MM.1S (cell line): ENCODE measurements at regions not wholly inside any gene's neighbourhood (a gene's known extent, or its start where the extent isn't known, plus 50 kb on each side); places are given as distances from the start of the nearest gene placed in this dataset.

ENCODE experiments used
- DNase-seq: peaks from one replicate; pipeline ENCODE4 v3.0.0-alpha.2; 2015
- H2AFZ ChIP-seq: fragments of 300-600 bp; sonication (generic); 2 replicates; pipeline ENCODE4 v1.6.0; 2016; ENCODE audit warnings: antibody characterized with exemption, low read length
- H3F3A ChIP-seq: fragments of 300-600 bp; sonication (generic); 2 replicates; pipeline ENCODE4 v1.6.1; 2016; ENCODE audit warnings: mild to moderate bottlenecking, antibody characterized with exemption, low read length, moderate library complexity, mixed read lengths; ENCODE audit not compliant: insufficient read depth
- H3K27ac ChIP-seq: fragments of 300-600 bp; sonication (generic); 2 replicates; pipeline ENCODE4 v1.5.1; 2016; ENCODE audit warnings: mild to moderate bottlenecking, low read length
- H3K27me3 ChIP-seq: fragments of 300-600 bp; sonication (generic); replicated peaks from 2 replicates; pipeline ENCODE4 v1.6.0; 2016; ENCODE audit warnings: low read length; ENCODE audit not compliant: insufficient read depth
- H3K36me3 ChIP-seq: fragments of 300-600 bp; sonication (generic); replicated peaks from 2 replicates; pipeline ENCODE4 v1.6.1; 2016; ENCODE audit warnings: mild to moderate bottlenecking, low read length, mixed read lengths; ENCODE audit not compliant: insufficient read depth
- H3K4me1 ChIP-seq: fragments of 300-600 bp; sonication (generic); 2 replicates; pipeline ENCODE4 v1.6.1; 2016; ENCODE audit warnings: low read length, mixed read lengths
- H3K4me2 ChIP-seq: fragments of 300-600 bp; sonication (generic); 2 replicates; pipeline ENCODE4 v1.6.0; 2016; ENCODE audit warnings: low read depth, low read length
- H3K4me3 ChIP-seq: fragments of 300-600 bp; sonication (generic); 2 replicates; pipeline ENCODE4 v1.5.1; 2016; ENCODE audit warnings: low read length, mixed read lengths
- H3K79me2 ChIP-seq: fragments of 300-600 bp; sonication (generic); 2 replicates; pipeline ENCODE4 v1.6.1; 2016; ENCODE audit warnings: mixed run types, low read length, mixed read lengths
- H3K9ac ChIP-seq: fragments of 300-600 bp; sonication (generic); 2 replicates; pipeline ENCODE4 v1.6.1; 2016; ENCODE audit warnings: low read length, mixed read lengths
- H3K9me2 ChIP-seq: fragments of 300-600 bp; sonication (generic); replicated peaks from 2 replicates; pipeline ENCODE4 v1.6.1; 2016; ENCODE audit warnings: mild to moderate bottlenecking, low read length, mixed read lengths; ENCODE audit not compliant: insufficient read depth
- H3K9me3 ChIP-seq: fragments of 300-600 bp; sonication (generic); replicated peaks from 2 replicates; pipeline ENCODE4 v1.6.1; 2016; ENCODE audit warnings: mild to moderate bottlenecking, low read length, mixed read lengths; ENCODE audit not compliant: insufficient read depth
- H4K20me1 ChIP-seq: fragments of 300-600 bp; sonication (generic); 2 replicates; pipeline ENCODE4 v1.6.1; 2016; ENCODE audit warnings: mild to moderate bottlenecking, low read length, moderate library complexity, mixed read lengths; ENCODE audit not compliant: insufficient read depth
- CTCF ChIP-seq: fragments of 300-600 bp; sonication (generic); IDR thresholded peaks from 2 replicates; pipeline ENCODE4 v1.5.1; 2016; ENCODE audit warnings: antibody characterized with exemption, low read length, mixed read lengths
- EZH2 ChIP-seq: fragments of 300-600 bp; sonication (generic); optimal IDR thresholded peaks from 2 replicates; pipeline ENCODE3; 2017; ENCODE audit warnings: low read depth, mild to moderate bottlenecking, antibody characterized with exemption, low read length, mixed read lengths
- EZH2phosphoT487 ChIP-seq: fragments of 300-600 bp; sonication (generic); IDR thresholded peaks from 2 replicates; pipeline ENCODE4 v1.6.1; 2018; ENCODE audit warnings: antibody characterized with exemption, low read length

GRCh38 chr7:153398370-153398769, 638.8 kb downstream of the ACTR3B start:
- H3K79me2 ChIP-seq, result no peaks in the 10 kb centered on the region
- H4K20me1 ChIP-seq, result no peaks in the 10 kb centered on the region
- H3K9ac ChIP-seq, result no peak overlapping the region
- H2AFZ ChIP-seq, result no peak overlapping the region
- no peaks in the 10 kb centered on the region for H3K27me3 ChIP-seq
- H3K4me2 ChIP-seq, result no peak overlapping the region
- no peaks in the 10 kb centered on the region for H3K9me2 ChIP-seq
- no peaks in the 10 kb centered on the region for H3K36me3 ChIP-seq
- no peak for DNase-seq
- TF ChIP-seq CTCF (no peak), EZH2phosphoT487 (no peak), EZH2 (no peak)
- H3F3A ChIP-seq, result no peaks in the 10 kb centered on the region
- no peaks in the 10 kb centered on the region for H3K4me1 ChIP-seq
- H3K4me3 ChIP-seq, result no peak overlapping the region
- no peaks in the 10 kb centered on the region for H3K9me3 ChIP-seq
- no peak overlapping the region for H3K27ac ChIP-seq

GRCh38 chr7:153398789-153399553, 639.4 kb downstream of the ACTR3B start:
- Histone ChIP-seq H3K4me2 (no peak overlapping the region), H3K27me3 (no peaks in the 10 kb centered on the region), H3K36me3 (no peaks in the 10 kb centered on the region), H3K27ac (no peak overlapping the region), H3K9me3 (no peaks in the 10 kb centered on the region), H2AFZ (no peak overlapping the region), H3K4me3 (no peak overlapping the region), H3K9ac (no peak overlapping the region), H3K79me2 (no peaks in the 10 kb centered on the region), H3K4me1 (no peaks in the 10 kb centered on the region), H4K20me1 (no peaks in the 10 kb centered on the region), H3K9me2 (no peaks in the 10 kb centered on the region), H3F3A (no peaks in the 10 kb centered on the region)
- no peak for DNase-seq
- TF ChIP-seq EZH2 (no peak), CTCF (no peak), EZH2phosphoT487 (no peak)

- Histone ChIP-seq H3F3A (no peaks in the 10 kb centered on the region), H3K9me2 (no peaks in the 10 kb centered on the region), H3K79me2 (no peaks in the 10 kb centered on the region), H3K4me3 (no peak overlapping the region), H4K20me1 (no peaks in the 10 kb centered on the region), H3K36me3 (no peaks in the 10 kb centered on the region), H2AFZ (no peak overlapping the region), H3K4me1 (no peaks in the 10 kb centered on the region), H3K27me3 (no peaks in the 10 kb centered on the region), H3K9me3 (no peaks in the 10 kb centered on the region), H3K27ac (no peak overlapping the region), H3K4me2 (no peak overlapping the region), H3K9ac (no peak overlapping the region)
- no peak for TF ChIP-seq CTCF
- no peak for DNase-seq
These were observed 640.0 kb downstream of the ACTR3B start for GRCh38 chr7:153399554-153399940.
